HG02943 (cell line): ENCODE measurements at regions not wholly inside any gene's neighbourhood (a gene's known extent, or its start where the extent isn't known, plus 50 kb on each side); places are given as distances from the start of the nearest gene placed in this dataset.

ENCODE experiments used
- ATAC-seq: cut with Tn5 transposase; IDR thresholded peaks from one replicate; pipeline ENCODE4 v1.9.1; 2021; ENCODE audit warnings: mild to moderate bottlenecking, low read depth, moderate library complexity; ENCODE audit not compliant: unreplicated experiment

- no peak for ATAC-seq
These were observed 1468.7 kb downstream of the EFNA5 start for GRCh38 chr5:106202035-106202434.

GRCh38 chr5:106200971-106201370 lies 1469.8 kb downstream of the EFNA5 start:
- no peak for ATAC-seq

GRCh38 chr5:106195679-106196474 lies 1474.9 kb downstream of the EFNA5 start:
- ATAC-seq = no peak

- ATAC-seq = no peak
These were observed 1481.5 kb downstream of the EFNA5 start for GRCh38 chr5:106189121-106189809.

- ATAC-seq = no peak
These were observed 1485.1 kb downstream of the EFNA5 start for GRCh38 chr5:106185661-106186081.

- no peak for ATAC-seq
These were observed 1495.8 kb downstream of the EFNA5 start for GRCh38 chr5:106174903-106175302.

GRCh38 chr5:106172681-106173532 lies 1497.8 kb downstream of the EFNA5 start:
- no peak for ATAC-seq

GRCh38 chr5:106171708-106172107 lies 1499.0 kb downstream of the EFNA5 start:
- ATAC-seq = no peak

- no peak for ATAC-seq
These were observed 1499.6 kb downstream of the EFNA5 start for GRCh38 chr5:106171132-106171531.

GRCh38 chr5:106167766-106168165 lies 1503.0 kb downstream of the EFNA5 start:
- ATAC-seq = no peak

GRCh38 chr5:106163233-106163632 lies 1507.5 kb downstream of the EFNA5 start:
- ATAC-seq = no peak

- no peak for ATAC-seq
These were observed 1511.1 kb downstream of the EFNA5 start for GRCh38 chr5:106159616-106160015.

GRCh38 chr5:106154280-106154716 lies 1516.4 kb downstream of the EFNA5 start:
- ATAC-seq = no peak

- no peak for ATAC-seq
These were observed 1518.2 kb downstream of the EFNA5 start for GRCh38 chr5:106152569-106152968.

- ATAC-seq = no peak
These were observed 1528.6 kb downstream of the EFNA5 start for GRCh38 chr5:106142116-106142515.

- no peak for ATAC-seq
These were observed 1530.6 kb downstream of the EFNA5 start for GRCh38 chr5:106140101-106140500.

GRCh38 chr5:106136061-106136460 lies 1534.7 kb downstream of the EFNA5 start:
- ATAC-seq = no peak

- no peak for ATAC-seq
These were observed 1535.3 kb downstream of the EFNA5 start for GRCh38 chr5:106135473-106135872.

GRCh38 chr5:106134549-106134948 lies 1536.2 kb downstream of the EFNA5 start:
- ATAC-seq = no peak

GRCh38 chr5:106127985-106128384 lies 1542.8 kb downstream of the EFNA5 start:
- ATAC-seq = peak; percentile 57

- no peak for ATAC-seq
These were observed 1543.4 kb downstream of the EFNA5 start for GRCh38 chr5:106127341-106127781.
